Heart right ventricle (tissue), 16 donors: ENCODE measurements at regions not wholly inside any gene's neighbourhood (a gene's known extent, or its start where the extent isn't known, plus 50 kb on each side); places are given as distances from the start of the nearest gene placed in this dataset.

Experiments
- ATAC-seq, 8 donors: fragments of 200-7000 bp; cut with Tn5 transposase; one replicate each; pipeline ENCODE4 v1.9.1; 2020; ENCODE audit warnings: mild to moderate bottlenecking in 8 of 8, moderate library complexity in 8 of 8, moderate number of reproducible peaks in 1 of 8
- DNase-seq, 2 donors: peaks; one replicate each; pipeline ENCODE4 v3.0.0-alpha.2; 2020
- H3K27ac ChIP-seq, 10 donors: fragments of 200-600 bp; sonication (generic) in 2 of 10; one replicate each; pipeline versions ENCODE4 v1.5.0 to v1.8.0; 2020 to 2022; ENCODE audit warnings: mild to moderate bottlenecking in 3 of 10
- H3K27me3 ChIP-seq, 7 donors: fragments of 200-600 bp; one replicate each; pipeline ENCODE4 v1.8.0; 2021 to 2022; ENCODE audit warnings: mild to moderate bottlenecking in 2 of 7
- H3K36me3 ChIP-seq, 9 donors: fragments of 200-600 bp; sonication (generic) in 1 of 9; one replicate each; pipeline versions ENCODE4 v1.5.0 to v1.8.0; 2020 to 2022; ENCODE audit warnings: mild to moderate bottlenecking in 2 of 9
- H3K4me1 ChIP-seq, 9 donors: fragments of 200-600 bp; sonication (generic) in 1 of 9; one replicate each; pipeline versions ENCODE4 v1.5.0 to v1.8.0; 2020 to 2022; ENCODE audit warnings: mild to moderate bottlenecking in 4 of 9
- H3K4me3 ChIP-seq, 10 donors: fragments of 200-600 bp; sonication (generic) in 2 of 10; one replicate each; pipeline versions ENCODE4 v1.5.0 to v1.8.0; 2020 to 2022; ENCODE audit warnings: mild to moderate bottlenecking in 7 of 10, moderate library complexity in 2 of 10
- H3K9me3 ChIP-seq, 11 donors: fragments of 200-600 bp in 10 of 11; sonication (generic) in 2 of 11; one replicate each; pipeline versions ENCODE4 v1.5.0 to v1.8.0; 2013 to 2022; ENCODE audit warnings: mild to moderate bottlenecking in 2 of 11, control low read depth in 1 of 11, moderate library complexity in 1 of 11
- CTCF ChIP-seq, 9 donors: fragments of 200-600 bp; sonication (generic) in 2 of 9; IDR thresholded peaks; one replicate each; pipeline versions ENCODE4 v1.5.0 to v1.8.0; 2021 to 2022; ENCODE audit warnings: antibody characterized with exemption in 9 of 9, mild to moderate bottlenecking in 5 of 9, moderate library complexity in 1 of 9
- WGBS, 2 donors: extraction: QIAGEN DNeasy Blood & Tissue Kit; methylation state at CpG; one replicate each; pipeline ENCODE4 v1.1.7; 2013; ENCODE audit warnings: inconsistent platforms in 1 of 2; 5-methylcytosine and 5-hydroxymethylcytosine counted together
- intact Hi-C, 10 donors: fragments of 100-400 bp; cut with DNase I; formaldehyde crosslinking; loops; one replicate each; pipeline versions ENCODE4 v1.11.1 to v1.14.2; 2022
- donor health status: Arrhythmogenic right ventricular cardiomyopathy.
- donor health status: ischemic (EF 13 %, LVEDD 7.1; RV severe dilation, severe dysfunction).
- donor health status: healthy with polysubstance abuse.
- donor health status: DM: no; HTN: yes; CAD: no.
- donor health status: DM: no; HTN: no; CAD: no.
- donor health status: ischemic (EF 25% LVEDD 6.9; RV normal size, moderate dysfunction).
- donor health status: ischemic (EF 25% LVEDD 5.7; RV mildly dilated, moderate dysfunction).
- donor health status: healthy.
- donor health status: DM: yes; HTN: yes; CAD: no.
- donor health status: Ischemic cardiomyopathy.
- donor health status: ischemic (EF 35%, LVEDD 5.7; RV mildly dilated, moderate dysfunction).
- donor health status: nonischemic (EF 11% LVEDD 7.7; RV severe dilation, severe dysfunction).
- donor health status: DM: yes; HTN: yes; CAD: no.
- donor health status: PGD.
- donor health status: ischemic (EF 29% LVEDD 5.4; RV normal size, mild dysfunction).
- donor health status: nonischemic (EF 23%, LVEDD 6.1; RV moderate dilation, normal function).

DNA sequence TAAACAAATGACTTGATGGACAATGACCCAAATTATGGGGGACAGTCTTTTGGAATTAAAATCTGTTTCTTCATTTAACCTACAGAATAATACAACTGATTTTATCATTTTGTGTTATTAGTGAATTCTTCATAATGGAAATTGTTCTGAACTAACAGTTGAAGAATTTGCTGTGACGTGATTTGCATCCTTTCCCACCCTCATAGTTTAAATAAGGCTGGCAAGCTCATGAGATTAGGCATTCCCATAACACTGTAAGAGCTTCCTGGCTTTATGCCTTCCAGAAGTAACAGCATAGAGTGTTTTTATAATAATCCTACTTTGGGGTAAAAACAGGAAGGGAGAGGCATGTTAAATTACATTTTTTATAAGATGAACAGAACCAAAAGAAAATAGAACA, 95.7 kb downstream of the ATP6V1G3 start:
- H3K4me1 ChIP-seq = peaks cover 0 to 10% (median 0%) of the 10 kb centered on the region in 9 donors
- WGBS, 2 donors = 46 to 53% methylated on average over 1 of the region's 1 CpG
- H3K4me3 ChIP-seq = no peak overlapping the region
- H3K9me3 ChIP-seq = no peaks in the 10 kb centered on the region
- peak in 4 of 8 donors; percentile 58 to 80 (median 72) for ATAC-seq
- no peaks in the 10 kb centered on the region for H3K27me3 ChIP-seq
- peak overlapping the region in 2 of 10 donors; percentile 40 to 48 for H3K27ac ChIP-seq
- intact Hi-C loops = no loop called here
- H3K36me3 ChIP-seq = no peaks in the 10 kb centered on the region
- TF ChIP-seq CTCF (IDR thresholded peaks at IDR 0.05) = no peak
- DNase-seq = peak in 1 of 2 donors; percentile 4

- Histone ChIP-seq H3K4me1 (peaks cover 0 to 5% (median 0%) of the 10 kb centered on the region in 9 donors), H3K4me3 (no peak overlapping the region), H3K36me3 (no peaks in the 10 kb centered on the region), H3K27me3 (no peaks in the 10 kb centered on the region), H3K27ac (peak overlapping the region in 1 of 10 donors; percentile 15), H3K9me3 (no peaks in the 10 kb centered on the region)
- DNase-seq (no peak), ATAC-seq (no peak)
- intact Hi-C loops = no loop called here
- TF ChIP-seq CTCF (IDR thresholded peaks at IDR 0.05) = no peak
- WGBS, 2 donors = 94 to 97% methylated on average over 5 of the region's 5 CpGs
Measured at GRCh38 chr1:198443365-198444233, 96.9 kb downstream of the ATP6V1G3 start.

GRCh38 chr1:198440842-198441241, 99.6 kb downstream of the ATP6V1G3 start:
- Histone ChIP-seq H3K36me3 (no peaks in the 10 kb centered on the region), H3K27me3 (no peaks in the 10 kb centered on the region), H3K4me3 (no peak overlapping the region), H3K4me1 (peaks cover 0 to 5% (median 0%) of the 10 kb centered on the region in 9 donors), H3K27ac (no peak overlapping the region), H3K9me3 (no peaks in the 10 kb centered on the region)
- no peak for TF ChIP-seq CTCF (IDR thresholded peaks at IDR 0.05)
- DNase-seq (no peak), ATAC-seq (no peak)
- intact Hi-C loops = no loop called here
- 84 to 92% methylated on average over 6 of the region's 6 CpGs for WGBS, 2 donors

GRCh38 chr1:198437332-198437731, 103.1 kb downstream of the ATP6V1G3 start:
- TF ChIP-seq CTCF (IDR thresholded peaks at IDR 0.05) = no peak
- Histone ChIP-seq H3K9me3 (no peaks in the 10 kb centered on the region), H3K4me3 (no peak overlapping the region), H3K27ac (no peak overlapping the region), H3K36me3 (no peaks in the 10 kb centered on the region), H3K4me1 (no peaks in the 10 kb centered on the region), H3K27me3 (no peaks in the 10 kb centered on the region)
- DNase-seq (no peak), ATAC-seq (no peak)
- WGBS, 2 donors = 75 to 78% methylated on average over 2 of the region's 2 CpGs
- intact Hi-C loops = no loop called here
